GM18873 (cell line): ENCODE measurements at regions not wholly inside any gene's neighbourhood (a gene's known extent, or its start where the extent isn't known, plus 50 kb on each side); places are given as distances from the start of the nearest gene placed in this dataset.

Source experiments
- ATAC-seq: cut with Tn5 transposase; IDR thresholded peaks from one replicate; pipeline ENCODE4 v1.9.1; 2021; ENCODE audit warnings: mild to moderate bottlenecking, moderate library complexity, moderate number of reproducible peaks; ENCODE audit not compliant: unreplicated experiment, low FRiP score

GRCh38 chr1:4305526-4306301 lies 348.7 kb upstream of the AJAP1 start:
- ATAC-seq: no peak

GRCh38 chr1:4306559-4307467 lies 347.6 kb upstream of the AJAP1 start:
- ATAC-seq: no peak

- ATAC-seq: no peak
Measured at GRCh38 chr1:4307468-4307845, 347.0 kb upstream of the AJAP1 start.

- no peak for ATAC-seq
Measured at GRCh38 chr1:4307911-4308545, 346.4 kb upstream of the AJAP1 start.

GRCh38 chr1:4308806-4309205 lies 345.6 kb upstream of the AJAP1 start:
- no peak for ATAC-seq

GRCh38 chr1:4309676-4310320 lies 344.6 kb upstream of the AJAP1 start:
- no peak for ATAC-seq

- no peak for ATAC-seq
Measured at GRCh38 chr1:4310396-4310923, 343.9 kb upstream of the AJAP1 start.

- no peak for ATAC-seq
Measured at GRCh38 chr1:4312024-4312423, 342.4 kb upstream of the AJAP1 start.

- ATAC-seq: no peak
Measured at GRCh38 chr1:4315202-4315601, 339.2 kb upstream of the AJAP1 start.

GRCh38 chr1:4317207-4317606 lies 337.2 kb upstream of the AJAP1 start:
- ATAC-seq: no peak

- ATAC-seq: no peak
Measured at GRCh38 chr1:4318720-4319119, 335.7 kb upstream of the AJAP1 start.

GRCh38 chr1:4319496-4319895 lies 334.9 kb upstream of the AJAP1 start:
- ATAC-seq: no peak

- no peak for ATAC-seq
Measured at GRCh38 chr1:4322881-4323280, 331.5 kb upstream of the AJAP1 start.

- ATAC-seq: no peak
Measured at GRCh38 chr1:4323309-4323708, 331.1 kb upstream of the AJAP1 start.

- ATAC-seq: no peak
Measured at GRCh38 chr1:4324525-4324924, 329.9 kb upstream of the AJAP1 start.

GRCh38 chr1:4327142-4327541 lies 327.3 kb upstream of the AJAP1 start:
- ATAC-seq: no peak

GRCh38 chr1:4328402-4329071 lies 325.9 kb upstream of the AJAP1 start:
- ATAC-seq: no peak

- ATAC-seq: no peak
Measured at GRCh38 chr1:4330805-4331766, 323.3 kb upstream of the AJAP1 start.

GRCh38 chr1:4331767-4332163 lies 322.6 kb upstream of the AJAP1 start:
- no peak for ATAC-seq
